HPDE6-E6E7 (cell line): ENCODE measurements at regions not wholly inside any gene's neighbourhood (a gene's known extent, or its start where the extent isn't known, plus 50 kb on each side); places are given as distances from the start of the nearest gene placed in this dataset.

Source experiments
- DNase-seq: peaks from one replicate; pipeline ENCODE4 v3.0.0; 2011; ENCODE audit warnings: missing footprints; ENCODE audit errors: extremely low spot score

DNA sequence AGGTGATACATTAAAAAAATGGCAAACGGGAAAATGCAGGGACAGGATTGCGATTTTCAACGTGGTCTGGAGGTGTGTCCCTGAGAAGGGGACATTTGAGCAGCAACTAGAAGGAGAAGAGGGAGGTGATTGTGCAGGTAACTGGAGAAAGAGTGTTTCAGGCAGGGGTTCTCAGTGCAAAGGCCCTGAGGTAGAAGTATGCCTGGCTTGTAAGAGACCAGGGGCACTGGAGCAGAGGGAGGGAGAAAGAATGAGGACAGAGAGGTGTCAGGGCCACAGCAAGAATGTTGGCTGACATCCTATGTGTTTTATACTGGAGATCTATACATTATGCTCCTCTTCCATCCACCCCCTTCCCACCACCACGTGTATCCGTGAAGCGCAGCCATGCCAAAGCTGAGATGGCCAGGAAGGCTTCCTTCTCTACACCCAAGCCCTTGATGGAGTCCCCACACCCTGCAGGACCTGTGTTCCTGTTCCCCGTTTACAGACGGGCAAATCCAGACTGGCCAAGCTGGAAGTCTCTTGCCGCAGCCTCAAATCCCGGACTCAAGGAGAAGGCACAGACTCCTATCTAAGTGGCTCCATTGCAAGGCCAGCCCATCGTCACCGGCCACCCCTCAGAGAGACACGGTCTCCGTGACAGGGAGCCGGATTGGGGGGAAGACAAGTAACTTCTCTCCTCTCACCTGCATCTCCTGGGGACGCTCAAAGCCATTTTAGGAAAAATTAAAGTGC is 416.1 kb downstream of the MN1 start:
- DNase-seq: no peak

- peak; percentile 15 for DNase-seq
Observed at GRCh38 chr22:27386186-27386585, 415.4 kb downstream of the MN1 start.

DNA sequence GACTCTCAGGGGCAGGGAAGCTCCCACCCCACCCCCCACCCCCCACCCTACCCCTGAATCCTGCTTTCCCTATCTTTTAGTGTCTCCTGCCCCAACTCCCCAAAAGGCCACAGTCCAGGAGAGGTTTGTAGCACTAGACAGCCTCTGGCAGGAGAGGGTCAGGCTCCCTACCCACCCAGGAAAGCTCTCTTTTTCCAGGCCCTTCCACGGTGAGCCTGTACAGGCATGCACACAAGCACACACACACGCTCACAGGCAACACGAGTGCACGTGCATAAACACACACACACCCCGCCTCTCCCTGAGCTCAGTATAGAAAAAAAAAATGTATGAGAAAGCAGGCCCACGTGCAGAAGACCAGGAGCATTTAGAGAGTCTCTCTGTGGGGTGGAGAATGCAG is 414.0 kb downstream of the MN1 start:
- no peak for DNase-seq

DNA sequence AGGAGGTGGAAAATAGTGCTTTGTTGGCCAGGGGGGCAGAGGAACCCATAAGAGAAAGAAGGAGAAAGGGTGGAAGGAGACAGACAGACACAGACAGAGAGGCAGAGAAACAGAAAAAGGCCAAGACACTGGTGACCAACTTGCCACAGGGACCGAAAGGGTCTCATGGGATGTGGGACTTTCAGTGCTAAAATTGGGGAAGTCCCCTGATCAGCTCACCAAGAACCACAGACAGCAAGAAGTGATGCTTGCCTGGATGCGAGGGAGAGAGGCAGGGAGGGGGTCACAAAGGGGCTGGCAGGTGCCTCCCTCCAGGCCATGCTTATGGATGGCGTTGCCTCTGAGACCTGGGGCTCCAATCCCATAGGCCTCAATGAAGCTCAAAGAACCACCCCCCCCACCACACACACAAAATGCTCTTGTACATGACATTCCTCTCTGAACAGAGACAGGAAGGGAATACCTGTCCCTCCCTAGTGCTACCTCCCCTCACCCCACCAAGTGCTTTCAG is 413.4 kb downstream of the MN1 start:
- DNase-seq: no peak

- DNase-seq: no peak
Observed at GRCh38 chr22:27389727-27390075, 411.9 kb downstream of the MN1 start.

DNA sequence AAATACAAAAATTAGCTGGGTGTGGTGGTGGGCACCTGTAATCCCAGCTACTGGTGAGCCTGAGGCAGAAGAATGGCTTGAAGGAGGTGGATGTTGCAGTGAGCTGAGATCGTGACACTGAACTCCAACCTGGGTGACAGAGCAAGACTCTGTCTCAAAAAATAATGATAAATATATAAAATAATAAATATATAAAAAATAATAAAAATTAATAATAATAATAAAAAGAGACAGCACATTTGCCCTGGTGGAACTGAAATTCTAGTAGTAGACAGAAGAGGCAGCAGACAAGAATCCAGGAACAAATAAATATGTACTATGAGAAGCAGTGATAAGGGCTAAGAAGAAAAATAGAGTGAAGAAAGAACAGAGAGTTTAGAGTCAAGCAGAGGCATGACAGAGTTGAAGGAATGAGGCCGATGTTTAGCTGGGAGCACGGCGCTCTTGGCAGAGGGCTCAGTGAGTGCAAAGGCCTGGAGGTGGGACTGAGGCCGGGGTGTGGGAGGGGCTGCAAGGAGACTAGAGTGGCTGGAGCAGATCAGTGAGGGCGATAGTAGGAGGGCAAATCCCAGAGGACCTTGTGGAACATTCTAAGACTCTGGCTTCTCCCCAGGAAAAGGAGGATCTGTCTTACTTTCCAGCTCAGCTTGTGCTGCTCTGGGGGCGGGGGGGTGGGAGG is 410.3 kb downstream of the MN1 start:
- DNase-seq: no peak

- no peak for DNase-seq
Observed at GRCh38 chr22:27393371-27393770, 408.2 kb downstream of the MN1 start.

- no peak for DNase-seq
Observed at GRCh38 chr22:27394806-27395404, 406.7 kb downstream of the MN1 start.

DNA sequence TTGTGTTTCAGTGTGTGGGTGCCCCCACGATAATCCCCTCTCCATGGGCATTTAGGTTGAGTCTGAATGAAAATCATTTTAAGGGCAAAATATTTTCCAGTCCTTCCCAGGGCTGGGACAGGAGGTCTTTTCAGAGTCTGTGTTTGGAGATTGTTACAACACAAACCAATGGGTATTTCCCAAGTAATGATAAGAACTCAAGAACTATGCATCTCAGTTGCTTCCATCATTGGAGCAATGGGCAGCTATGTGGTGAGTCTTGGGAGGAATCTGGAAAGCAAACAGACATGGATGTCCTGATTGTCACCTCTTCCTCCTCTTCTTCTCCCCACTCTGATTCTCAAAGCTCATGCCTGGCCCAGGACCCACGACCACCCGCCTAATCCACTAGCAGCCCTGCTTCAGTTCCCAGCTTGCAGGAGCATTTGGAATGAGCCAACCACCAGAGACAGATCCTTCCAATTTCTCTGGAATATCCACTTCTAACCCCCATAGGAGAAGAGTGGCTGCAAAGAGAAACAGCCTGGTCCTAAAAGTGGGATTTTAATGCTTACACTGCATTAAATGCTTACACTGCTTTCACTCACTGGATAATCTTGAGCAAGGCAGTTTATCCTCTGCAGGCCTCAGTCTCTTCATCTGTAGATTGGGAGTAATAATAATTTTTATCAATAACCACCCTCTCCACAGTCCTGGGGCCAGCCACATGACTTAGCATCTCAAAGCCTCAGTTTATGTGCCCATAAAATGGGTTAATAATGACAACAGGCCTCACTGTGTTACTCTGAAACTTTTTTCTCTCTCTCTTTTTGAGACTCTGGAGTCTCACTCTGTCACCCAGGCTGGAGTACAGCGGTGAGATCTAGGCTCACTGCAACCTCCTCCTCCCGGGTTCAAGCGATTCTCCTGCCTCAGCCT is 404.3 kb downstream of the MN1 start:
- no peak for DNase-seq

DNA sequence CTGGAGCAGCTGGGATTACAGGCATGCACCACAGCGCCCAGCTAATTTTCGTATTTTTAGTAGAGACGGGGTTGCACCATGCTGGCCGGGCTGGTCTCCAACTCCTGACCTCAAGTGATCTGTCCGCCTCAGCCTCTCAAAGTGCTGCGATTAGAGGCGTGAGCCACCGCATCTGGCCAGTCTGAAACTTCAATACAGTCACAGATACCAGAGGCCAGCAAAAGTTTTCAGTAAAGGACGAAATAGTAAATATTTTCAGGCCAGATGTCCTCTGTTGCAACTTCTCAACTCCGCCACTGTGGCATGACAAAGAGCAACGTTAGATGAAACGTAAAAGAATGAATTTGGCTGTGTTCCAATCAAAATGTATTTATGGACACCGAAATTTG is 403.6 kb downstream of the MN1 start:
- DNase-seq: no peak

DNA sequence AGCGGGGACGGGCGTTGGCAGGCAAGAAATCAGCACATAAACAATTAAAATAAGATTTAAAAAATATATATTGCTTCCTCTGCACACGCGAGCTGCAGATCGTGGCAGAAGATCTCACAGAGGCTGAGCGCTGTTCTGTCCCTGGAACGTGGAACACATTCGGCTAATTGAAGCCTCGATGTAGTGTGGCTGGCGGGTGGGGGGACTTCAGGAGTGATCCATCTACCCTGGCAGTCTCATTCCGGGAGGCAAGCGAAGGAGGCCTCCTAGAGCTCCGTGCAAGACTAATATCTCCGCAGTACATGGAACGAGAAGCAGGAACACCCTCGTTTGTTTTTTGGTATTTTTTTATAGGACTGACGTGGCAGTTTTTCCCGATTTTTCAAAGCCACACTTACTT is 402.4 kb downstream of the MN1 start:
- DNase-seq: no peak

- DNase-seq: no peak
Observed at GRCh38 chr22:27400811-27401210, 400.7 kb downstream of the MN1 start.

GRCh38 chr22:27401321-27401720 is 400.2 kb downstream of the MN1 start:
- DNase-seq: no peak

GRCh38 chr22:27404441-27404840 is 397.1 kb downstream of the MN1 start:
- no peak for DNase-seq

GRCh38 chr22:27405672-27406388 is 395.7 kb downstream of the MN1 start:
- peak; percentile 62 for DNase-seq

DNA sequence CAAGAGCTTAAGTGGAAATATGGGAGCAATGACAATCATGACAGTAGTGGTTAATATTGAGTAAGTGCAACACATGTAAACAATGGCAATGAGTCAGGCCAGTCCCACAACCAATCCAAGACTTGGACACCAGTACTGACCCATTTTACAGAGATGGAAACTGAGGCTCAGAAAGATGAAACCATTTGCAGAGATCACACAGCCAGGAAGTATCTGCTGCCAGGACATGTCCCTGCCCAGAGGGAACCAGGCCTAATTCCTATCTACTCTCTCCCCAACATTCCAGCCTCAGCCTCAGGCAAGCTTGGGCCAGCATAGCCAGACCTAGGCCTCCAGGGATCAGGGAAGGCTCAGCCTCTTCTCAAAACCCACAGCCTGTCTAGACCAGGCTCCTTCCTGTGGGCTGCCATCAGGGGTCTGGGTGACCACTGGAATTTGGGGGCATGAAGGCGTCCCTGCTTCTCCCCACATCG is 395.1 kb downstream of the MN1 start:
- no peak for DNase-seq

- DNase-seq: no peak
Observed at GRCh38 chr22:27407369-27407985, 394.1 kb downstream of the MN1 start.

DNA sequence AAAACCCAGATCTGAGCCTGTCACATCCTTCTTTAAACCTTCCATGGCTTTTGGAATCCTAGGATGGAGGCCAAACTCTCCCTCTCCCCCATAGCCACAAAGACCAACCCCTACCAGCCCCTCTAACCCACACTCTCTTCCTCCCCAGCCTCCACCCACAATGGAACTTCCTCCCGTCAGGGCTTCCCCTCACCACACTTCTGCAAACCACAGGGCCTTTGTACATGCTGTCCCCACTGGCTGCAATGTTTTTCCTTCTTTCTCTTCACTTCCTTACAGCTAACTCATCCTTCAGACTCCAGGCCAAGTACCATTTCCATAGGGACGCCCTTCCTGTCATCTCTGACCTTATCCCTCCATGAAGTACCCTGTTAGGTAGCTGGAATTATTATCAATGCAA is 393.5 kb downstream of the MN1 start:
- no peak for DNase-seq

DNA sequence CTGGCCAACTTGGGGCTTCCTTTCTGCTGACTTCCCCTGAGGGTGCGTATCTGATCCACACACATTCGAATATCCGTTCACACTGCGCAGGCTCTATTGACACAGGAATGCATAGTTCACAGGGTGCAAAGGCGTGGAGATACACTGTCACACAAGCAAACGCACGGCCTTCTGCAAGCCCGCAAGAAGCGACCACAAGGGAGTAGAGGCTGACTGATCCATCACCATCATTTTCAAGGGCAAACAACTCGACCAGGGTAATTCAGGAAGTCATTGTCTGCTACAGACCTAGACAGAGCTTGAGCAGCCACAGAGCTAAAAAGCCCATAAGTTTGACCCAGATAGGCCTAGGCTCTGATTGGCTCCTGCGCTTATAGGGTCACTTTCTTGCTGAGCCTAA is 392.3 kb downstream of the MN1 start:
- DNase-seq: no peak

DNA sequence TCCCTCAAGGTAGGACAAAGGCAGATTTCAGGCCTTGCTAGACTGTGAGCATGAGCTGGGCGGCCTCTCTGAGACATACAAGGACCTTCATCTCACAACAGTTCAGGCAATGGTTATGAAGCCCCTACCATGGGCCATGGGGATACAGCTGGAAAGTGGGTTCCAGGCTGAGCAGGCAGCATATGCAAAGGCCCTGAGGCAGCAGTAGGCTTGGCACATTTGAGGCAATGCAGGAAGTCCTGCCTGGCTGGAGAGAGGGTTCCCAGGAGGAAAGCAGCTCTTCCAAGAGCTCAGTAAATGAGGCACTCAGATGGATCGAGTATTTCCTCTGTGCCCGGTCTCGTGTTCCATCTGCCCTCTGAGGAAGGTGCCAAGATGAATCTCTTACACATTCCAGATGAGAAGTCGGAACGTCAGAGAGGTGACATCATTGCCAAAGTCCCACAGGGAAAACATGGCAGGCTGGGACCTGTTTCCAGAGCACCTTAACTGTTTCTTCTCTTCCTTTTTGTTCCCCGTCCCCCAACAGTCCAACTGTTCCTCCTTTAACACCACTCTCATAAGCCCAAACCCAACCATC is 388.6 kb downstream of the MN1 start:
- no peak for DNase-seq
